T-helper 2 cell treated with Interferon-gamma antibody and Interleukin-4, amounts not matched to agents 100 ng/mL and 5 ng/mL, for 36 hours (primary cell): ENCODE measurements at regions not wholly inside any gene's neighbourhood (a gene's known extent, or its start where the extent isn't known, plus 50 kb on each side); places are given as distances from the start of the nearest gene placed in this dataset.
"Not testable (repeated sequence)": the region's sequence is repeated elsewhere in the genome, so short reads cannot be mapped to it uniquely, and the experiment has no call there.

ENCODE experiments used
- intact Hi-C: fragments of 100-400 bp; cut with micrococcal nuclease; formaldehyde crosslinking; loops from one replicate; pipeline ENCODE4 v1.15.1; 2023

DNA sequence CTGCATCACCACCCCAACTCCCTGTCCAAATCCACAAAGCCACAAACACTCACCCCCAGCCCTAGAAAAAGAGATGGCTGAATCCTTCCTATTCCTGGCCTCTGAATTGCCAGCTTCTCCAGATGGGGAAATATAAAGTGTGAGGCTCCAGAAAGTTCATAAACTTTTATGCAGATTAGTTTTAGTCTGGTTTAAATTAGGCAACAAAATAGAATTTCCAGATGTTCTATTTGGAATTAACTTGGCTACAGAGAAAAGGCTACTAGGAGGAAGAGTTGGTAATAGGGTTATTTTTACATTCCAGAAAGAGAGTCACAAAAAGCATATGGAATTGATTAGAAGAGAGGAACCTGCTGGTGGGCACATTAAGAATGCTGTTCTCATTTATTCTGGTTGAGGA lies 56.0 kb downstream of the EN1 start:
- intact Hi-C loops, result no loop called here

GRCh38 chr2:118786746-118787145 lies 60.7 kb downstream of the EN1 start:
- intact Hi-C loops, result no loop called here

DNA sequence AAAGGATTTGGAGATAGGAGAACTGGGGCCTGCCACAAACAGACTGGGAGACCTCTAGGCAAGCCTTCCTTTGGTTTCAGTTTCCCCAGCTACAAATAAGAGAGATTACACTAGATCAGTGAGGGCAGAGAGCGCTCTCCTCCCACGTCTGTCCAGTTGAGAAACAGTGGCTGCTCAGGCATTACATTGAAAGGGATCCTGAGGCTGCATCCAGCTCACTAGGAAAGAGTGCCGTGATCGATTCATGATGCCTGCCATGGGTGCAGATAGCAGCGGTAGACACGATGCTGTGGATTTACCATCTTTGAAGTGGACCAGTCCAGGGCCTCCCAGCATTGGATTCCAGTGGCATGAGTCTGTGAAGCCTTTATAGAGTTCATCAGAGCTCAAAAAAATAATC lies 62.6 kb downstream of the EN1 start:
- intact Hi-C loops, result no loop called here

DNA sequence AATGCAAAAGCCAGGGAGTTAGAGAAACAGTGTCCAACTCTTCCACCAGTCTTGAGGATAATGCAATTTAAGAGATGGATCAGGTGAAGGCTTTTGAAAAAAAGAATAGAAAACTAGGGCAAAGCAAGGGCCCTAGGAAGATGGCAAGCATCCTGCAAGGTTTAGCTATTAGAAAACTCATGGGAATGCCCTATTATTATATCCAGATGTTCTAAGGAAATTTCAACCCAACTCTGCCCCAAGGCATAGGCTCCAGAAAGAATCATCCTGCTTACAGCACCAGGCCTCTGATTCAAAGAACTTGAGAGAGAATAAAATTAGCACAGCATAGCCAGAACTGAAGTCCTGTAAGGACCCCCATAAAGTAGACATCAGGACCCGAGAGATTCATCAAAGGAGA lies 68.1 kb downstream of the EN1 start:
- intact Hi-C loops, result no loop called here

- intact Hi-C loops, result no loop called here
These were observed 72.9 kb downstream of the EN1 start for GRCh38 chr2:118774458-118775133.

- intact Hi-C loops, result no loop called here
These were observed 73.6 kb downstream of the EN1 start for GRCh38 chr2:118773826-118774225.

- intact Hi-C loops, result no loop called here
These were observed 74.8 kb downstream of the EN1 start for GRCh38 chr2:118772487-118773200.

GRCh38 chr2:118769707-118770400 lies 77.6 kb downstream of the EN1 start:
- intact Hi-C loops, result no loop called here

- intact Hi-C loops, result no loop called here
These were observed 80.6 kb downstream of the EN1 start for GRCh38 chr2:118766871-118767270.

- intact Hi-C loops, result no loop called here
These were observed 82.6 kb downstream of the EN1 start for GRCh38 chr2:118764855-118765254.

- intact Hi-C loops, result no loop called here
These were observed 83.7 kb downstream of the EN1 start for GRCh38 chr2:118763797-118764196.

DNA sequence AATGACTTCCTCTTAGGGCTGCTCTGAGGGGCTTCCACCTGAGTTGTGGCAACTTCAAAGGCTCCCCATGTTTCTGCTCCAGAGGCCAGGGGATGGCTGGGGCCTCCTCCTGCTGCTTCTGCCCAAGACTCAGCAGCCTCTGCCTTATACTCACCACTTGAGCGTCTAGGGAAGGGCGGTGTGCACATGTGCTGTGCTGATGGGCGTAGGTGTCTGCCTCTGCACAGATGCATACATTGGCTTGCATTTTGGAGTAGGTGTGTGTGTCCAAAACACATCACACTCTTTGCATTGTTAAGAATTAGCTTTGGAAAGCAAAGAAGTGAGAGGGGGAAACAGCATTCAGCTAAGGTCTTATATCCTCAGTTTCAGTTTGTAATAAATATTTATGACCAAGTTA lies 85.2 kb downstream of the EN1 start:
- intact Hi-C loops, result no loop called here

DNA sequence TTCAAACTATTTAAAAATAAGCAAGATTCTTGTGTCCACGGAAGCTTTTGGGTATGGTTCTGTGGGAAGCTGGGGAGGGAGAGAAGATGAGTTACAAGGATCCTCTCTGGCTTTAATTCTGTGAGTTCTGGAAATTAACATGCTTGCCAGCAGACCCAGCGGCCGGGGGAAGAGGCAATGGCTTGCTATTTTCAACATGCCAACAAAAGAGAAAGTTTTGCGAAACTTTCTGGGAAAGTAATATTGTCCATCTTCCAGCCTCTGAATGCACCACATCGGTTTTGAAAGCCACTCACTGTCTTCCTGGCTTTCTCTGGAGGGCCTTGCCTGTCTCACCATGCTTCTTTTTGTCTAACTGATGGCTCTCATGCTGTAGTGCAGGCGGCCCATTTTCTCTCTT lies 85.7 kb downstream of the EN1 start:
- intact Hi-C loops, result no loop called here

DNA sequence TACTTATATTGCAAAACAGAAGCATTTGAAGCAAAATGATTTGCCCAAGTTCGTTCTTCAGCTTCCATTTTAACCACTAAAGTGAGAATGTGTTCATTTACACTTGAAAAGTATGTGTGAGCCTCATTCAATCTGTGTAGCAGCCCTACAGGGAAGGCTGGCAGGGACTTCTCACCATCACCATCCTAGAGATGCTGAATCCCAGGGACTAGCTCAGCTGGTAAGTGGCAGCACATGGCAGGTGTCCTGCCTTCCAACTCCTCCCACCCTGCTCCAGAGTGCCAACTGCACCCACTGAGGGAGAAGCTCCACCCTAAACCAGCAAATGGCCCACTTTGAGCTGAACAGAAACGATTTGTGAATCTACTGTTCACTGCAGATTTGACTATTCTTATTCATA lies 91.5 kb downstream of the EN1 start:
- intact Hi-C loops, result loop anchor here (10.0 kb wide), 1 partner anchor 831 kb away; no protein-coding TSS in a partner anchor

GRCh38 chr2:118755384-118755783 lies 92.1 kb downstream of the EN1 start:
- intact Hi-C loops, result loop anchor here (10.0 kb wide), 1 partner anchor 831 kb away; no protein-coding TSS in a partner anchor

GRCh38 chr2:118752762-118753429 lies 94.6 kb downstream of the EN1 start:
- intact Hi-C loops, result loop anchor here (10.0 kb wide), 1 partner anchor 828 kb away; no protein-coding TSS in a partner anchor

DNA sequence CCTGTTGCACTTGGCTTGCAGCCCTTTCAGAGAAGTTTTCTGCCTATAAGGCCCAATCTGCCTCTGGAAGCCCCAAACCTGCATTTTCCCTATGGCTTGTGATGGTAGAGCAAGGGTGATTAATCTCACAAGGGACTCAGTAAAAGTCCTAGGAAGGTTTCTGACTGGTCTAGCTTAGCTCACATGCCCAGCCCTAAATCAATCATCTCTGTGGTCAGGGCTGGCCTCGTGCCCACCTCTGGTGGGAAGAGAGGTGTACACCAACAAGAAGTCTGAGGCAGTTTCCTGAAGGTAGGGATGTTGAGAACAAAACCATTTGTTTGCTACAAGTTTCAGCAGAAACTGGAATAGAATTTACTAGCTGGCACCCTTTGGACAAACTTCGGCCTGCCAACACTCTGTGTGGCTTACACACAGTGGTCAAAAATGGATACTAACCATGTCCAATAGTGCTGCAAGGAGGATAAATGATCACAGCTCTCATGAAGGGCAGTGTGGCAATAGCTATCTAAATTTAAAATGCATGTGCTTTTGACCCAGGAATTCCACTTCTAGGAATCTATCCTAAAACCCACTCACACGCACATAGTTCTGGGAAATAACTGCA lies 96.4 kb downstream of the EN1 start:
- intact Hi-C loops, result loop anchor here (10.0 kb wide), 1 partner anchor 826 kb away; no protein-coding TSS in a partner anchor

- intact Hi-C loops, result no loop called here
These were observed 99.1 kb downstream of the EN1 start for GRCh38 chr2:118748245-118748885.

GRCh38 chr2:118747637-118748036 lies 99.8 kb downstream of the EN1 start:
- intact Hi-C loops, result no loop called here

DNA sequence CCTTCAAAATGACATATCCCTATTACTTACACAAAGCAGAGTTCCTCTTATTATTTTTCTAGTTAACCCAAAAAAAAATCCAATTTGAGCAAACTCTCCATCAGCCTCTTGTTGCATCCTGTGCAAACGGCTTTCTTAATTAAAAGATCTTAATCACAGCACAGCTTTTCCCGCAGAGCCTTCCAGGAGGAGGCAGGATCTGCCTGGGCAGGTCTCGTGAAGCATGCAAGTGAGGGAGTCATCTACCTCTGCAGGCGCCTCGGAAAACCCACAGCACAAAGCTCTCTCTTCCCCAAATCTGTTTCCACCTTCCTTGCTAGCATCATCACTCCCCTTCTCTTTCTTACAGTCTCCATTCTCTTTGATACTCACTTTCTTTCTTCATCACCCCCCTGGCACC lies 100.4 kb downstream of the EN1 start:
- intact Hi-C loops, result no loop called here

GRCh38 chr2:118744682-118745181 lies 102.7 kb downstream of the EN1 start:
- intact Hi-C loops, result not testable (repeated sequence)
